ENCODE measurements at regions not wholly inside any gene's neighbourhood (a gene's known extent, or its start where the extent isn't known, plus 50 kb on each side); places are given as distances from the start of the nearest gene placed in this dataset.

GRCh38 chr5:2176581-2176980 is 293.9 kb upstream of the IRX4 start:
- H3K4me1 ChIP-seq (ENCODE audit: insufficient read depth), result no peaks in the 10 kb centered on the region
- no peaks in the 10 kb centered on the region for H3K27me3 ChIP-seq
- H3K36me3 ChIP-seq, result no peaks in the 10 kb centered on the region
- TF ChIP-seq CTCF (IDR thresholded peaks at IDR 0.05) (no peak), EP300 (IDR thresholded peaks at IDR 0.05) (no peak), POLR2A (IDR thresholded peaks at IDR 0.05) (no peak)
- no peak overlapping the region for H3K27ac ChIP-seq
- WGBS, 3 donors, result 55 to 71% (median 59%) methylated on average over 1 of the region's 1 CpG
- no peak overlapping the region for H3K4me3 ChIP-seq
- H3K9me3 ChIP-seq, result no peaks in the 10 kb centered on the region
- intact Hi-C loops (cut with DNase I), result no loop called here
- DNase-seq, result no peak

DNA sequence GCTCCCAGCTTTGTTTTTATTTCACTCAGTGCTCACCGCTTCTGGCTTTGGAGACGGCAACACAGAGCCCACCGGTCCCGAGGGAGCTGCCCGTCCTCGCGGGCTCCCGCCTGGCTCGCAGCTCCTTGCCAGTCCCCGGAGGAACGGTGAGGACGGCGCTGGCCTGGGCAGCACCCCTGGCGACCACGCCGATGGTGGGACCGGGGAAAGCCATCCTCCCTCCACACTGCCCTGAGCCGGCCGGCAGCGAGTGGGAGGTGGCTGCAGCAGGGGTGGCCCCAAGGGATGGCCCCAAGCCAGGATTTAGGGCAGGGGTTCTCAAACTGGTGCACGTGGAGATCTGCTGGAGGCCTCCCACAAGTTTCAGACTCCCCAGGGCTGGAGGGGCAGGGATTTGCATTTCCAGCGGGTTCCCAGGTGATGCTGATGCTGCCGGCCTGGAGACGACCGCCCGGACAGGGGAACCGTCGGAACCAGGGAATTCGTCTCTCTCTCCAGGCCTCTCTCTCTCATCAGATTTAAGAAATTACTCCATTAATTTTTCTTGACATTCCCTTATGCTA is 293.2 kb upstream of the IRX4 start:
- no peaks in the 10 kb centered on the region for H3K27me3 ChIP-seq
- intact Hi-C loops (cut with DNase I), result no loop called here
- no peak overlapping the region for H3K4me3 ChIP-seq
- H3K9me3 ChIP-seq, result no peaks in the 10 kb centered on the region
- H3K4me1 ChIP-seq (ENCODE audit: insufficient read depth), result no peaks in the 10 kb centered on the region
- H3K36me3 ChIP-seq, result no peaks in the 10 kb centered on the region
- no peak overlapping the region for H3K27ac ChIP-seq
- 75 to 83% (median 80%) methylated on average over 28 to 29 of the region's 29 CpGs for WGBS, 3 donors
- DNase-seq, result no peak
- TF ChIP-seq EP300 (IDR thresholded peaks at IDR 0.05) (no peak), CTCF (IDR thresholded peaks at IDR 0.05) (no peak), POLR2A (IDR thresholded peaks at IDR 0.05) (no peak)

DNA sequence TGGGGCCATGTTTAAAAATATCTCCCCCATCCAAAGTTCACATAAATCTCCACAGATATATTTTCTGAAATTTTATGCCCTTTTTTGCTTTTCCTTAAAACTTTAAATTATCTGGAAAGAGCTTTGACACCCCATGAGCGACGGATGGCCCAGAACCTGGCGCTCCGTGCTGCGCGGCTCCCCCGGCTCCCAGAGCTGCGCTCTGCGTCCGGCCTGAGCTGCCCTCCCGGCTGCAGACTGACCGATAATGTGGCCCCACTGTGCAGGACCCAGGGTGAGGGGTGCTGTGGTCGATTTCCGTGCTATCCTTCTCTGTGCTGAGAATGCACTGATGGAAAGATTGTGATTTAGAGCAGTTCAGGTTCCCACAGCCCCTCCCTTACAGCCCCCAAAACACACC is 292.3 kb upstream of the IRX4 start:
- Histone ChIP-seq H3K27ac (no peak overlapping the region), H3K4me1 (ENCODE audit: insufficient read depth) (no peaks in the 10 kb centered on the region), H3K36me3 (no peaks in the 10 kb centered on the region), H3K9me3 (no peaks in the 10 kb centered on the region), H3K4me3 (no peak overlapping the region), H3K27me3 (no peaks in the 10 kb centered on the region)
- no peak for DNase-seq
- intact Hi-C loops (cut with DNase I), result no loop called here
- TF ChIP-seq EP300 (IDR thresholded peaks at IDR 0.05), result no peak
- WGBS, 3 donors, result 70 to 85% (median 83%) methylated on average over 14 of the region's 14 CpGs

DNA sequence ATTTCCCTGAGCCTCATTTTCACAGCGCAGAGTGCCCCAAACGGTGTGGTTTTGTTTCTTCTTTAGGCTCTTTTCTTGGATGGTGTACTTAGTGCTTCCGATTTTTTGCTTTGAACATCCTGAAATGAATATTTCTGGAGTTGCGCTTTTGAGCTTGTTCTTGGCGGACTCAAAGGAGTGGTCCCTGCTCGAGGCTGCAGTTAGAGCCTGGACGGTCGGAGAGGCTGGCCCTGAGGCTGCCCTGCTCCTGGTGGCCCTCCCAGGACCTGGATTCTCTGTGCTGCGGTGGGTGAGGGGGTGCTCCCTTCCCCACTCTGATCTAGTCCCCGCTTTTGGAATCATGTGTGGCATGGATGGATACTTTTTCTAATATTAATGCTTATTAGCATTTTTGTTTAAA is 291.8 kb upstream of the IRX4 start:
- H3K27ac ChIP-seq, result no peak overlapping the region
- no peaks in the 10 kb centered on the region for H3K4me1 ChIP-seq (ENCODE audit: insufficient read depth)
- intact Hi-C loops (cut with DNase I), result no loop called here
- no peaks in the 10 kb centered on the region for H3K36me3 ChIP-seq
- DNase-seq, result no peak
- H3K4me3 ChIP-seq, result no peak overlapping the region
- no peak for TF ChIP-seq EP300 (IDR thresholded peaks at IDR 0.05)
- TF ChIP-seq CTCF (IDR thresholded peaks at IDR 0.05), result no peak
- no peak for TF ChIP-seq POLR2A (IDR thresholded peaks at IDR 0.05)
- no peaks in the 10 kb centered on the region for H3K9me3 ChIP-seq
- 74 to 86% (median 84%) methylated on average over 10 of the region's 10 CpGs for WGBS, 3 donors
- H3K27me3 ChIP-seq, result no peaks in the 10 kb centered on the region

DNA sequence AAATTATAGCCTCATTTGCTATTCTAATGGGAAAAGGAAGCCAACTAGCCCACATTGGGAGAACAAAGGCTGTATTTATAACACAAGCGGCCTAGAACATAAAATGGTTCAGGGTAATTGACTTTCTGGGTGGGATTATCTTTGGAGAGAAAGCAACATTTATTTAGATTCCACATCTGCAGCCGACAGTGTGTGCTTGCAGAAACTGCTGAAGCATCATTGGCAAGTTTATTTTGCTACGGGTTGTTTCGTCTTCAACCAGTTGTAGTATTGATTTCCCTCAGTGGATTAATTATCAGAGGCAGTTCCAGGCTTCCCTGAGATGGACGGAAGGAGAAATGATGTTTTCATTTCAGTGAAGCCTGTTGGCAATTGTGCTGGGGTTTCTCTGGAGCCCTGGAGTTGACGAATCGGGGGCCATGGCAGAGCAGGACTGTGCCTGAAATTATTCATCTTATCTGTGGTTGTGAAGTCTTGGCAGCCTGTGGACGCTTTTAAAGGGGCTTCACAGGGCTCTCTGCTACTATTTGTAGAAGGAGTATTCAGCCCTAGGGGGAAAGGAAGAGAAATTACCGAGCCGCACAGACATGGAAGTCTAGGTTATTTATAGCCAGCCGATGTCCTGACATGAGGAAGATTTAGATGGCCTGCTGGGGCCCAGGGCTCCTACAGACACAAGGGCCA is 290.6 kb upstream of the IRX4 start:
- no peak overlapping the region for H3K4me3 ChIP-seq
- H3K27me3 ChIP-seq, result no peaks in the 10 kb centered on the region
- WGBS, 3 donors, result 4 to 9% (median 8%) methylated on average over 11 of the region's 11 CpGs
- no peaks in the 10 kb centered on the region for H3K4me1 ChIP-seq (ENCODE audit: insufficient read depth)
- TF ChIP-seq POLR2A (IDR thresholded peaks at IDR 0.05) (no peak), CTCF (IDR thresholded peaks at IDR 0.05) (no peak), EP300 (IDR thresholded peaks at IDR 0.05) (no peak)
- intact Hi-C loops (cut with DNase I), result no loop called here
- no peak overlapping the region for H3K27ac ChIP-seq
- no peaks in the 10 kb centered on the region for H3K9me3 ChIP-seq
- no peak for DNase-seq
- H3K36me3 ChIP-seq, result no peaks in the 10 kb centered on the region

Measured in ovary (tissue), 7 donors.